IMR-90 (cell line): ENCODE measurements at regions not wholly inside any gene's neighbourhood (a gene's known extent, or its start where the extent isn't known, plus 50 kb on each side); places are given as distances from the start of the nearest gene placed in this dataset.
A peak's percentile ranks its signal among the peaks of the same experiment; 100 is the strongest.

Experiments
- ATAC-seq: fragments of 200-7000 bp; cut with Tn5 transposase; 2 replicates; pipeline ENCODE4 v1.9.1; 2020; ENCODE audit warnings: low read depth, mild to moderate bottlenecking, moderate library complexity
- BruUV-seq: library from RNA; stranded (reverse); fragments of 400-500 nt; replicated peaks from 2 replicates; lab custom pipeline; 2021; lab: Mats Ljungman, UMichigan
- CTCF ChIA-PET: fragments of 300-600 bp; formaldehyde crosslinking; extraction: SDS; loops from one replicate; lab custom pipeline; 2021; ENCODE audit warnings: antibody characterized with exemption; lab: Yijun Ruan, JAX
- POLR2A ChIA-PET: fragments of 300-600 bp; sonication (Branson Sonifier 250); formaldehyde crosslinking; loops from one replicate; lab custom pipeline; 2022; ENCODE audit warnings: antibody characterized with exemption; ENCODE audit not compliant: unreplicated experiment; lab: Charles Lee
- DNase-seq: peaks from one replicate; pipeline ENCODE4 v3.0.0; 2013
- H2AFZ ChIP-seq: replicated peaks from 2 replicates; pipeline ENCODE3; 2013; ENCODE audit warnings: low read length, mild to moderate bottlenecking; ENCODE audit not compliant: poor library complexity
- H2AK5ac ChIP-seq: 2 replicates; pipeline ENCODE4 v1.6.1; 2013; ENCODE audit warnings: low read depth, low read length, inconsistent platforms
- H2AK9ac ChIP-seq: replicated peaks from 2 replicates; pipeline ENCODE3; 2013; ENCODE audit warnings: mild to moderate bottlenecking, low read depth, low read length, moderate library complexity; ENCODE audit not compliant: poor library complexity
- H2BK120ac ChIP-seq: 2 replicates; pipeline ENCODE4 v1.6.1; 2013; ENCODE audit warnings: low read depth, low read length, inconsistent platforms
- H2BK15ac ChIP-seq: 3 replicates; pipeline ENCODE4 v1.6.1; 2013; ENCODE audit warnings: low read depth, low read length, inconsistent platforms
- H2BK20ac ChIP-seq: 2 replicates; pipeline ENCODE4 v1.6.1; 2013; ENCODE audit warnings: low read depth, mild to moderate bottlenecking, inconsistent platforms, low read length, moderate library complexity
- H2BK5ac ChIP-seq: 2 replicates; pipeline ENCODE4 v1.6.1; 2013; ENCODE audit warnings: mild to moderate bottlenecking, low read depth, low read length, inconsistent platforms; ENCODE audit not compliant: poor library complexity, severe bottlenecking
- H3K14ac ChIP-seq: replicated peaks from 2 replicates; pipeline ENCODE4 v1.6.1; 2013; ENCODE audit warnings: low read depth, low read length, inconsistent platforms
- H3K18ac ChIP-seq: 2 replicates; pipeline ENCODE4 v1.6.1; 2013; ENCODE audit warnings: low read depth, low read length, control low read depth
- H3K23ac ChIP-seq: 2 replicates; pipeline ENCODE4 v1.6.1; 2013; ENCODE audit warnings: low read depth, low read length, inconsistent platforms
- H3K27ac ChIP-seq: 2 replicates; pipeline ENCODE4 v1.5.1; 2013; ENCODE audit warnings: mild to moderate bottlenecking, control low read depth, low read length; ENCODE audit not compliant: insufficient read depth
- H3K27me3 ChIP-seq: 2 replicates; pipeline ENCODE4 v1.6.1; 2013; ENCODE audit warnings: low read length; ENCODE audit not compliant: control insufficient read depth, insufficient read depth
- H3K36me3 ChIP-seq: 2 replicates; pipeline ENCODE4 v1.6.1; 2013; ENCODE audit warnings: low read length, mixed read lengths; ENCODE audit not compliant: control insufficient read depth, insufficient read depth
- H3K4ac ChIP-seq: 2 replicates; pipeline ENCODE4 v1.6.1; 2013; ENCODE audit warnings: low read depth, low read length, inconsistent platforms
- H3K4me1 ChIP-seq: 2 replicates; pipeline ENCODE4 v1.6.1; 2013; ENCODE audit warnings: low read length, mixed read lengths; ENCODE audit not compliant: control insufficient read depth, insufficient read depth
- H3K4me2 ChIP-seq: 2 replicates; pipeline ENCODE4 v1.6.1; 2013; ENCODE audit warnings: low read depth, mild to moderate bottlenecking, control low read depth, low read length, moderate library complexity
- H3K4me3 ChIP-seq: 2 replicates; pipeline ENCODE4 v1.5.1; 2013; ENCODE audit warnings: low read depth, mild to moderate bottlenecking, control low read depth, low read length, moderate library complexity; ENCODE audit not compliant: insufficient read depth
- H3K56ac ChIP-seq: 2 replicates; pipeline ENCODE4 v1.6.1; 2013; ENCODE audit warnings: low read length, inconsistent platforms; ENCODE audit not compliant: insufficient read depth; ENCODE audit errors: extremely low read depth
- H3K79me1 ChIP-seq, 2 experiments: 2 replicates each; pipeline ENCODE4 v1.6.1; 2013; ENCODE audit warnings: low read length in 2 of 2, inconsistent platforms in 1 of 2, low read depth in 1 of 2
- H3K9ac ChIP-seq: 2 replicates; pipeline ENCODE4 v1.6.1; 2013; ENCODE audit warnings: low read depth, low read length, control low read depth
- H3K9me1 ChIP-seq: 2 replicates; pipeline ENCODE4 v1.6.1; 2013; ENCODE audit warnings: low read length, inconsistent platforms; ENCODE audit not compliant: insufficient read depth
- H3K9me3 ChIP-seq: 2 replicates; pipeline ENCODE4 v1.6.1; 2013; ENCODE audit warnings: low read length; ENCODE audit not compliant: control insufficient read depth, insufficient read depth
- H4K20me1 ChIP-seq: 2 replicates; pipeline ENCODE4 v1.6.1; 2013; ENCODE audit warnings: low read length, inconsistent platforms; ENCODE audit not compliant: insufficient read depth
- H4K5ac ChIP-seq: 2 replicates; pipeline ENCODE4 v1.6.1; 2013; ENCODE audit warnings: mild to moderate bottlenecking, low read depth, low read length, control low read depth
- H4K8ac ChIP-seq, 2 experiments: 2 replicates each; pipeline ENCODE4 v1.6.1; 2013; ENCODE audit warnings: low read depth in 2 of 2, low read length in 2 of 2, control low read depth in 1 of 2, inconsistent platforms in 1 of 2
- H4K91ac ChIP-seq: 2 replicates; pipeline ENCODE4 v1.6.1; 2013; ENCODE audit warnings: low read depth, low read length, inconsistent platforms; ENCODE audit not compliant: insufficient read depth
- BHLHE40 ChIP-seq: fragments of 150-350 bp; IDR thresholded peaks from 2 replicates; pipeline ENCODE4 v1.6.1; 2016; ENCODE audit warnings: mild to moderate bottlenecking, low read depth, low read length
- CEBPB ChIP-seq: IDR thresholded peaks from 2 replicates; pipeline ENCODE4 v1.6.1; 2012; ENCODE audit warnings: low read depth, low read length, improper control_type of control experiment
- CHD1 ChIP-seq: IDR thresholded peaks from 2 replicates; pipeline ENCODE4 v1.6.1; 2012; ENCODE audit warnings: low read depth, low read length, improper control_type of control experiment
- FOS ChIP-seq: fragments of 150-350 bp; IDR thresholded peaks from 2 replicates; pipeline ENCODE4 v1.6.1; 2016; ENCODE audit warnings: low read depth, low read length
- MAFK ChIP-seq: IDR thresholded peaks from 2 replicates; pipeline ENCODE4 v1.6.1; 2012; ENCODE audit warnings: low read depth, low read length, improper control_type of control experiment
- MAZ ChIP-seq: IDR thresholded peaks from 2 replicates; pipeline ENCODE4 v1.6.1; 2012; ENCODE audit warnings: low read depth, mild to moderate bottlenecking, low read length, improper control_type of control experiment, moderate library complexity, borderline replicate concordance
- MXI1 ChIP-seq: IDR thresholded peaks from 2 replicates; pipeline ENCODE4 v1.6.1; 2012; ENCODE audit warnings: low read depth, mild to moderate bottlenecking, low read length, moderate library complexity, borderline replicate concordance
- NFE2L2 ChIP-seq: fragments of 150-350 bp; IDR thresholded peaks from 2 replicates; pipeline ENCODE4 v1.6.1; 2016; ENCODE audit warnings: low read depth, mild to moderate bottlenecking, low read length
- POLR2A ChIP-seq: IDR thresholded peaks from 2 replicates; pipeline ENCODE4 v1.6.1; 2012; ENCODE audit warnings: mild to moderate bottlenecking, low read depth, low read length
- RAD21 ChIP-seq: IDR thresholded peaks from 2 replicates; pipeline ENCODE4 v1.6.1; 2012; ENCODE audit warnings: low read length, improper control_type of control experiment
- RCOR1 ChIP-seq: IDR thresholded peaks from 2 replicates; pipeline ENCODE4 v1.6.1; 2012; ENCODE audit warnings: mild to moderate bottlenecking, low read length, improper control_type of control experiment; ENCODE audit not compliant: insufficient replicate concordance
- RFX5 ChIP-seq: IDR thresholded peaks from 2 replicates; pipeline ENCODE4 v1.8.0; 2012; ENCODE audit warnings: low read depth, mild to moderate bottlenecking, low read length, moderate library complexity
- SMC3 ChIP-seq: fragments of 150-350 bp; IDR thresholded peaks from 2 replicates; pipeline ENCODE4 v1.6.1; 2016; ENCODE audit warnings: low read depth, mild to moderate bottlenecking, antibody characterized with exemption, low read length, moderate library complexity
- WGBS, 2 experiments: methylation state at CpG; one replicate each; pipeline versions ENCODE4 v1.1.5 to v1.1.7; 2013; ENCODE audit warnings: missing lambda C conversion rate in 2 of 2; ENCODE audit not compliant: insufficient read length in 1 of 2; ENCODE audit errors: extremely low coverage in 2 of 2; 5-methylcytosine and 5-hydroxymethylcytosine counted together
- dilution Hi-C: fragments of 300-500 bp; cut with HindIII; formaldehyde crosslinking; loops from one replicate; pipeline ENCODE4 v1.14.3; 2018; ENCODE audit warnings: low sequenced_read_pairs; ENCODE audit not compliant: unreplicated experiment
- in situ Hi-C: fragments of 300-500 bp; cut with MboI; formaldehyde crosslinking; loops from 3 replicates; pipeline ENCODE4 v1.14.3; 2019; ENCODE audit warnings: low sequenced_read_pairs, inconsistent platforms, mixed read lengths
- intact Hi-C: fragments of 100-400 bp; cut with micrococcal nuclease; formaldehyde crosslinking; loops from 2 replicates; pipeline ENCODE4 v1.10.0; 2022
- TF ChIP-seq, protein P1 (sequence below): fragments of 150-350 bp; IDR thresholded peaks from 2 replicates; pipeline ENCODE4 v1.6.1; 2017; ENCODE audit warnings: mild to moderate bottlenecking, antibody characterized with exemption, low read length, low read depth
- TF ChIP-seq, protein P2 (sequence below): fragments of 150-350 bp; IDR thresholded peaks from 2 replicates; pipeline ENCODE4 v1.6.1; 2016; ENCODE audit warnings: low read depth, mild to moderate bottlenecking, low read length, moderate library complexity, borderline replicate concordance
- TF ChIP-seq, protein P3 (sequence below): conservative IDR thresholded peaks from 2 replicates; pipeline ENCODE4 v1.5.1; 2012; ENCODE audit warnings: mild to moderate bottlenecking, low read depth, low read length, improper control_type of control experiment

DNA sequence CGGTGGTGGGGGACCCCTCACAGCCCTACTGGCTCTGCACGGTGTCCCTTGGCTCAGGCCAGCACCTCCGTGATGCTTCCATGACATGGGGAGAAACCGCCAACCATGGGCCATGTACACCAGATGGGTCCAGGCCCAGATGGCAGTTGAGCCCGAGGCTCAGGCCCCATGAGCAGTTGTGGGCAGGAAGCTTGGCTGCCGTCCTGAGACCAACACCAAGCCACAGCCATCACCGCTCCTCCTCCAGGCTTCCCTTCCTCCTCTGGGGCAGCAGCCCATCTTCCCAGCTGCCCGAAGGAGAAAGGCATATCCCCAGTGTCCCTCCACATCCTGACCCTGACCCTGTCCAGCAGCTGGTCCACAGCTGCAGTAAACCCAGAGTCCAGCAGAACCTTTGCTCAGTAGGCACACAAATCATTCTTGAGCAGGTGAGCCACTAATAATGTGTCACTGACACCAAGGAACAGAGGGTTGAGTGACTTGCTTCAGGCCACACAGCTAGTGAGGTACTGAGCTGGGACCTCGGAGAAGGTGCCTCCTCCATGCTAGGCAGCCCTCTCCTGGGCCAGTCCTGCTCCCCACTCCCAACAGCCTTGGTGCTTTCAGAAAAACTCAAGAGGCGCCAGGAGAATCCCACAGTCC, 204.9 kb downstream of the CTTN start:
- Histone ChIP-seq H4K5ac (no peak overlapping the region), H3K14ac (no peak overlapping the region), H2AK9ac (no peak overlapping the region), H2AK5ac (no peak overlapping the region), H3K79me1 (no peaks in the 10 kb centered on the region), H3K4me2 (no peak overlapping the region), H3K9ac (no peak overlapping the region), H3K56ac (no peak overlapping the region), H3K4me1 (no peaks in the 10 kb centered on the region), H3K4ac (no peak overlapping the region), H3K4me3 (no peak overlapping the region), H2BK5ac (no peak overlapping the region), H2BK15ac (no peak overlapping the region), H2AFZ (no peak overlapping the region), H3K9me3 (no peaks in the 10 kb centered on the region), H3K9me1 (no peaks in the 10 kb centered on the region; the same call in 1 of the 2 replicates), H3K27me3 (peaks cover 3% of the 10 kb centered on the region; the same call in 1 of the 2 replicates), H4K91ac (no peak overlapping the region), H4K8ac (no peak overlapping the region), H3K36me3 (no peaks in the 10 kb centered on the region), H4K20me1 (peaks cover 7% of the 10 kb centered on the region; the same call in 1 of the 2 replicates), H2BK20ac (no peak overlapping the region), H3K18ac (no peak overlapping the region), H3K27ac (no peak overlapping the region), H2BK120ac (no peak overlapping the region), H3K23ac (no peak overlapping the region)
- dilution Hi-C loops (no loop called here), in situ Hi-C loops (no loop called here), intact Hi-C loops (no loop called here)
- WGBS, 2 experiments: 58% methylated on average over 2 of the region's 10 CpGs; no CpG with 5 or more reads in 1 of the 2 experiments
- ATAC-seq (peak; percentile 13; the same call in 1 of the 2 replicates), DNase-seq (no peak)
- no TSS peak for BruUV-seq
- ChIA-PET POLR2A (interaction anchor here (0.6 kb wide), 1 partner anchor 13 kb away, joined by 3 read pairs; no protein-coding TSS in a partner anchor), CTCF (interaction anchor here (0.8 kb wide), 1 partner anchor 12 kb away, joined by 3 read pairs; no protein-coding TSS in a partner anchor)
- TF ChIP-seq BHLHE40 (no peak), MAFK (no peak), RAD21 (no peak), FOS (no peak), CEBPB (no peak), POLR2A (no peak), MAZ (no peak), SMC3 (no peak), RFX5 (no peak), NFE2L2 (no peak), RCOR1 (no peak), CHD1 (no peak), MXI1 (no peak)
- TF ChIP-seq, protein P1, sequence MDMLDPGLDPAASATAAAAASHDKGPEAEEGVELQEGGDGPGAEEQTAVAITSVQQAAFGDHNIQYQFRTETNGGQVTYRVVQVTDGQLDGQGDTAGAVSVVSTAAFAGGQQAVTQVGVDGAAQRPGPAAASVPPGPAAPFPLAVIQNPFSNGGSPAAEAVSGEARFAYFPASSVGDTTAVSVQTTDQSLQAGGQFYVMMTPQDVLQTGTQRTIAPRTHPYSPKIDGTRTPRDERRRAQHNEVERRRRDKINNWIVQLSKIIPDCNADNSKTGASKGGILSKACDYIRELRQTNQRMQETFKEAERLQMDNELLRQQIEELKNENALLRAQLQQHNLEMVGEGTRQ: no peak
- TF ChIP-seq, protein P2, sequence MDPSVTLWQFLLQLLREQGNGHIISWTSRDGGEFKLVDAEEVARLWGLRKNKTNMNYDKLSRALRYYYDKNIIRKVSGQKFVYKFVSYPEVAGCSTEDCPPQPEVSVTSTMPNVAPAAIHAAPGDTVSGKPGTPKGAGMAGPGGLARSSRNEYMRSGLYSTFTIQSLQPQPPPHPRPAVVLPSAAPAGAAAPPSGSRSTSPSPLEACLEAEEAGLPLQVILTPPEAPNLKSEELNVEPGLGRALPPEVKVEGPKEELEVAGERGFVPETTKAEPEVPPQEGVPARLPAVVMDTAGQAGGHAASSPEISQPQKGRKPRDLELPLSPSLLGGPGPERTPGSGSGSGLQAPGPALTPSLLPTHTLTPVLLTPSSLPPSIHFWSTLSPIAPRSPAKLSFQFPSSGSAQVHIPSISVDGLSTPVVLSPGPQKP: no peak
- TF ChIP-seq, protein P3, sequence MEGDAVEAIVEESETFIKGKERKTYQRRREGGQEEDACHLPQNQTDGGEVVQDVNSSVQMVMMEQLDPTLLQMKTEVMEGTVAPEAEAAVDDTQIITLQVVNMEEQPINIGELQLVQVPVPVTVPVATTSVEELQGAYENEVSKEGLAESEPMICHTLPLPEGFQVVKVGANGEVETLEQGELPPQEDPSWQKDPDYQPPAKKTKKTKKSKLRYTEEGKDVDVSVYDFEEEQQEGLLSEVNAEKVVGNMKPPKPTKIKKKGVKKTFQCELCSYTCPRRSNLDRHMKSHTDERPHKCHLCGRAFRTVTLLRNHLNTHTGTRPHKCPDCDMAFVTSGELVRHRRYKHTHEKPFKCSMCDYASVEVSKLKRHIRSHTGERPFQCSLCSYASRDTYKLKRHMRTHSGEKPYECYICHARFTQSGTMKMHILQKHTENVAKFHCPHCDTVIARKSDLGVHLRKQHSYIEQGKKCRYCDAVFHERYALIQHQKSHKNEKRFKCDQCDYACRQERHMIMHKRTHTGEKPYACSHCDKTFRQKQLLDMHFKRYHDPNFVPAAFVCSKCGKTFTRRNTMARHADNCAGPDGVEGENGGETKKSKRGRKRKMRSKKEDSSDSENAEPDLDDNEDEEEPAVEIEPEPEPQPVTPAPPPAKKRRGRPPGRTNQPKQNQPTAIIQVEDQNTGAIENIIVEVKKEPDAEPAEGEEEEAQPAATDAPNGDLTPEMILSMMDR: no peak
